Glutamatergic neuron (in vitro differentiated cells): ENCODE measurements at regions not wholly inside any gene's neighbourhood (a gene's known extent, or its start where the extent isn't known, plus 50 kb on each side); places are given as distances from the start of the nearest gene placed in this dataset.

Experiments used
- DNase-seq: peaks from one replicate; pipeline ENCODE4 v3.0.0; 2022
- H3K27ac Mint-ChIP-seq: one replicate; pipeline ENCODE4 v1.8.0; 2020; ENCODE audit warnings: mild to moderate bottlenecking, mixed read lengths, inconsistent platforms; ENCODE audit not compliant: unreplicated experiment
- H3K27me3 Mint-ChIP-seq: one replicate; pipeline ENCODE4 v1.8.0; 2020; ENCODE audit warnings: mild to moderate bottlenecking, moderate library complexity, mixed read lengths, inconsistent platforms; ENCODE audit not compliant: unreplicated experiment
- H3K36me3 Mint-ChIP-seq: one replicate; pipeline ENCODE4 v1.8.0; 2020; ENCODE audit warnings: mild to moderate bottlenecking, mixed read lengths, inconsistent platforms; ENCODE audit not compliant: unreplicated experiment
- H3K4me1 Mint-ChIP-seq: one replicate; pipeline ENCODE4 v1.8.0; 2020; ENCODE audit warnings: mild to moderate bottlenecking, low read depth, mixed read lengths, inconsistent platforms; ENCODE audit not compliant: unreplicated experiment
- H3K4me3 Mint-ChIP-seq: one replicate; pipeline ENCODE4 v1.8.0; 2020; ENCODE audit warnings: mild to moderate bottlenecking, mixed read lengths, inconsistent platforms; ENCODE audit not compliant: unreplicated experiment
- H3K9me3 Mint-ChIP-seq: one replicate; pipeline ENCODE4 v1.8.0; 2020; ENCODE audit warnings: mild to moderate bottlenecking, moderate library complexity, mixed read lengths, inconsistent platforms; ENCODE audit not compliant: unreplicated experiment
- TF ChIP-seq, protein P1 (sequence below): fragments of 200-600 bp; sonication (generic); IDR thresholded peaks from one replicate; pipeline ENCODE4 v1.5.0; 2021; ENCODE audit not compliant: partially characterized antibody, unreplicated experiment

DNA sequence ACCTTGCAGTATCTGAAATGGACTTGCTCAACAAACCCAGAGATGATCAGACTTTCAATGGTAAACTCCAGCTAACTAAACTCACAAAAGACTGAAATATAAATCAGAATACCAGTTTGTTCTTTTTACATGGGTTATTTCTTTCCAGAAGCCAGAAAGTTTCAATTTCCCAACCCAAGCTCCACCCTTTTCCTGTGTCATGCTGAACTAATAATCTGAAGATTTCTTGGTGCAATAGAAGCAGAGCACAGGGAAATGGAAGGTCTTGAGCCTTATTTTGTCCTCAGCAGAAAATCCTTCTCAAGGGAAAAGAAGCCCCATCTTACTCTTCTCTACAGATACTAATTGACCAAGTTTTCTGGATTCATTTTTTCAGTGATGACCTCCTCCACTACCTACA is 93.3 kb upstream of the PAPOLG start:
- no peak overlapping the region for H3K27ac Mint-ChIP-seq
- peaks cover 2% of the 10 kb centered on the region for H3K27me3 Mint-ChIP-seq
- H3K36me3 Mint-ChIP-seq = peaks cover 6% of the 10 kb centered on the region
- H3K4me3 Mint-ChIP-seq = no peak overlapping the region
- H3K9me3 Mint-ChIP-seq = peaks cover 6% of the 10 kb centered on the region
- TF ChIP-seq, protein P1, sequence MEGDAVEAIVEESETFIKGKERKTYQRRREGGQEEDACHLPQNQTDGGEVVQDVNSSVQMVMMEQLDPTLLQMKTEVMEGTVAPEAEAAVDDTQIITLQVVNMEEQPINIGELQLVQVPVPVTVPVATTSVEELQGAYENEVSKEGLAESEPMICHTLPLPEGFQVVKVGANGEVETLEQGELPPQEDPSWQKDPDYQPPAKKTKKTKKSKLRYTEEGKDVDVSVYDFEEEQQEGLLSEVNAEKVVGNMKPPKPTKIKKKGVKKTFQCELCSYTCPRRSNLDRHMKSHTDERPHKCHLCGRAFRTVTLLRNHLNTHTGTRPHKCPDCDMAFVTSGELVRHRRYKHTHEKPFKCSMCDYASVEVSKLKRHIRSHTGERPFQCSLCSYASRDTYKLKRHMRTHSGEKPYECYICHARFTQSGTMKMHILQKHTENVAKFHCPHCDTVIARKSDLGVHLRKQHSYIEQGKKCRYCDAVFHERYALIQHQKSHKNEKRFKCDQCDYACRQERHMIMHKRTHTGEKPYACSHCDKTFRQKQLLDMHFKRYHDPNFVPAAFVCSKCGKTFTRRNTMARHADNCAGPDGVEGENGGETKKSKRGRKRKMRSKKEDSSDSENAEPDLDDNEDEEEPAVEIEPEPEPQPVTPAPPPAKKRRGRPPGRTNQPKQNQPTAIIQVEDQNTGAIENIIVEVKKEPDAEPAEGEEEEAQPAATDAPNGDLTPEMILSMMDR = no peak
- H3K4me1 Mint-ChIP-seq = no peaks in the 10 kb centered on the region
- no peak for DNase-seq

DNA sequence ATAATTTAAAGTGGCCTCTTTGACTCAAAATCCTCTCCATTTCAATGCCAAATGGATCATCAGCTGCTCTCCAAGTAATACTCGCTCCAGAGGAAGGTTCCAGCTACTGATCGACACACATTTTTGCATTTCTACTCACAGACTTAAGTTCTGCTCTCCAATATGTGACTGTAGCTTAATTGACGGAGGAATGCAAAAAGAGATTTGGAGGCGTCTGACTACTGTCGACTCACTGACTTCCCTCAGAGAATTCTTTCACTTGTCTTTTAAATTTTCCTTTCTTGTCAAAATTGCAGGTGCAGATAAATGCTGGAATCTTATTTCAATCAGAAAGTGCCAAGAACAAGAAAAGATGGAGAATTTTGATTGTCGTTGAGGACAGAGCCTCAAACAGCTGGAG is 84.1 kb upstream of the PAPOLG start:
- Mint-ChIP-seq H3K27me3 (no peaks in the 10 kb centered on the region), H3K27ac (no peak overlapping the region), H3K4me1 (no peaks in the 10 kb centered on the region), H3K9me3 (no peaks in the 10 kb centered on the region), H3K4me3 (no peak overlapping the region), H3K36me3 (no peaks in the 10 kb centered on the region)
- DNase-seq = no peak
- TF ChIP-seq, protein P1 = no peak

DNA sequence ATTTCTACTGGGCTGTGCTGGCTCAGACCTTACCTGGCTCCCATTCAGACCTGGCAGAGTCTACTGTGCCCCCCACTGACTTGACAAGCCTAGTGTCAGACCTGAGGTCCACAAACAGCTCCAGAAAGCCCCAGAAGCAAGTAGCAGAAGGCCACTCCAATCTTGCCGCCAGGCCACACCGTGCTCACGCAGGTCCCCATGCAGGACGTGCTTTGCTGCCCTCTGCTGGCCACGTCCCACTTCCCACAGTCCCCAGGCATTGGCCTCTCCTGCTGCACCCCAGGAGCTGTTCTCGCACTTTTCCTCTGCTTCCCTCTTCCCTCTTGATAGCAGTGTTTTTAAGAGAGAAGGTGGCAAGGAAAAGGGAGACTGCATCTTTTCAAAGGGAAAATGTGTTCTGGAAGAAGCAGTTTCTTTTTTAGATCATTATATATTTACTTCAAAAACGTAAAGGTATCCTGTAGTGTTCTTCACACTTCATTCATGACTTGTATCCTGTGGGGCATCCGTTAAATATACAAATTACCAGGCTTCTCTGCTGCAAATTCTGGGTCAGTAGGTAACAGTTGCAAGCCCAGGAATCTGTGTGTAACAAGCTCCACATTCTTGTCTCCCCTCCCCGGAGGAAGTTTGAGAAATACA is 81.4 kb upstream of the PAPOLG start:
- no peaks in the 10 kb centered on the region for H3K36me3 Mint-ChIP-seq
- no peaks in the 10 kb centered on the region for H3K27me3 Mint-ChIP-seq
- H3K27ac Mint-ChIP-seq = no peak overlapping the region
- DNase-seq = peak; percentile 96
- H3K4me1 Mint-ChIP-seq = no peaks in the 10 kb centered on the region
- H3K4me3 Mint-ChIP-seq = no peak overlapping the region
- TF ChIP-seq, protein P1 = peak; percentile 85
- no peaks in the 10 kb centered on the region for H3K9me3 Mint-ChIP-seq

DNA sequence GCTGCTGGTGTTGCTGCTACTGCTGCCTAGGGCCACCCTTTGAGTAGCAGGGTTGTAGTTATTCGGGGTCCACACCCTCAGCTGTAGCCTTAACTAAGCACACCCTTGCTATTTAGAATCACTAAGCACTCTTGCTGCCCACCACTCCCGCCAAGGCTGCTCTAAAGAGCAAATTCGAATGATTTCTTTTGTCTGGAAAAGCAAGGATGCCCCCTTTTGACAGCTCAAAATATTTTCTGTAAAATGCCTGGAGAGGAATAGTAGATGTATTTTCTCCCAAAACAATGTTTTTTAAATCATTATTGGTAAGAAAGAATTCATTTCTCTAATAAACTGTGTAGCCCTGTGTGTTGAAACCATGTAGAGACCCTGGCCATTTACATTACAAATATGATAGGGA is 80.8 kb upstream of the PAPOLG start:
- H3K4me3 Mint-ChIP-seq = no peak overlapping the region
- DNase-seq = no peak
- no peaks in the 10 kb centered on the region for H3K4me1 Mint-ChIP-seq
- no peaks in the 10 kb centered on the region for H3K27me3 Mint-ChIP-seq
- no peak overlapping the region for H3K27ac Mint-ChIP-seq
- H3K9me3 Mint-ChIP-seq = no peaks in the 10 kb centered on the region
- TF ChIP-seq, protein P1 = no peak
- no peaks in the 10 kb centered on the region for H3K36me3 Mint-ChIP-seq

DNA sequence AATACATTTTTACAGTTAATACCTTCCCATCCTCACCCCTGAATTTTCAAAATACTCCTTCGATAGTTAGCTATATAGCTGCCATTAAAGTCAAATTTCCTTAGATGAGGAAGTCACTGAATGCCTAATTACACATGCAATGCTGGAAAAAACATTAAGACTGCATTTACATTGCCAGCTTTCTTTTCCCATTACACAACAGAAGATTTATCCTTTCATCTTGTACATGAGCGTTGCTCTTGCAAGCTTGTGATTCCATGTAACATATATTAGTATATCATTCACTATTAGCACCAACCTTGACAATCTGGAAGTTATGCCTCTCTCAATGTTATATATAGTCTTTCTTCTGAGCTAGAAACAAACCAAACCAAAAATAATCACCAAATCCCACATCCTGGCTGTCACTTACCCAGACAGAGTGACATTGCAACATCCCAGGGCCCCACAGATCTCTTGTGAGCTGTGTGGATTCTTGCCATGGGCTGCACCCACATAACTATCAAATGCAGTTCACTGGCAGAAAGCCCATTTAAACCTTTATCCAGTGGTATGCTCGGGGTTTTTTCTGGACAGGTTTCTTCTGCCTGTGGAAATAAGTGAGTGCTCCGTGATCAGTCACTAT is 79.2 kb upstream of the PAPOLG start:
- no peaks in the 10 kb centered on the region for H3K9me3 Mint-ChIP-seq

More for the DNA sequence above, 79.2 kb upstream of the PAPOLG start:
- H3K4me3 Mint-ChIP-seq = no peak overlapping the region
- TF ChIP-seq, protein P1 = no peak
- H3K27ac Mint-ChIP-seq = no peak overlapping the region
- no peaks in the 10 kb centered on the region for H3K27me3 Mint-ChIP-seq
- H3K4me1 Mint-ChIP-seq = no peaks in the 10 kb centered on the region
- no peaks in the 10 kb centered on the region for H3K36me3 Mint-ChIP-seq
- no peak for DNase-seq
